ENCODE measurements at regions not wholly inside any gene's neighbourhood (a gene's known extent, or its start where the extent isn't known, plus 50 kb on each side); places are given as distances from the start of the nearest gene placed in this dataset.

GRCh38 chr18:25675123-25675850 lies 323.3 kb upstream of the ZNF521 start:
- no peak overlapping the region for H2BK120ac ChIP-seq (ENCODE audit: low read depth, low read length)
- H3K9ac ChIP-seq (ENCODE audit: low read depth, low read length) = no peak overlapping the region
- peak overlapping the region; percentile 49 for H2AFZ ChIP-seq (replicated peaks; ENCODE audit: low read length, poor library complexity)
- TF ChIP-seq MAFK (IDR thresholded peaks at IDR 0.05; ENCODE audit: low read depth, low read length) (no peak), CEBPB (IDR thresholded peaks at IDR 0.05; ENCODE audit: low read depth, low read length) (no peak), MXI1 (IDR thresholded peaks at IDR 0.05; ENCODE audit: borderline replicate concordance, low read depth, low read length) (no peak), USF2 (IDR thresholded peaks at IDR 0.05; ENCODE audit: low read depth, low read length) (no peak), RFX5 (IDR thresholded peaks at IDR 0.05; ENCODE audit: low read depth, low read length) (no peak), CHD1 (IDR thresholded peaks at IDR 0.05; ENCODE audit: low read depth, low read length) (no peak), RAD21 (IDR thresholded peaks at IDR 0.05; ENCODE audit: low read length) (no peak), MAZ (IDR thresholded peaks at IDR 0.05; ENCODE audit: borderline replicate concordance, low read depth, low read length) (no peak), POLR2A (IDR thresholded peaks at IDR 0.05; ENCODE audit: low read depth, low read length) (no peak), NFE2L2 (IDR thresholded peaks at IDR 0.05; ENCODE audit: low read depth, low read length) (no peak), RCOR1 (IDR thresholded peaks at IDR 0.05; ENCODE audit: insufficient replicate concordance, low read length) (no peak), CTCF (conservative IDR thresholded peaks at IDR 0.05; ENCODE audit: low read depth, low read length) (no peak), ELK1 (IDR thresholded peaks at IDR 0.05; ENCODE audit: borderline replicate concordance, low read depth, low read length) (no peak), BHLHE40 (IDR thresholded peaks at IDR 0.05; ENCODE audit: low read depth, low read length) (no peak), FOS (IDR thresholded peaks at IDR 0.05; ENCODE audit: low read depth, low read length) (no peak)
- H3K9me1 ChIP-seq (ENCODE audit: insufficient read depth, low read length) = no peaks in the 10 kb centered on the region
- no peak overlapping the region for H4K91ac ChIP-seq (ENCODE audit: insufficient read depth, low read depth, low read length)
- H4K8ac ChIP-seq (ENCODE audit: low read depth in 2 of 2, low read length in 2 of 2) = no peak overlapping the region
- H4K5ac ChIP-seq (ENCODE audit: low read depth, low read length) = no peak overlapping the region
- dilution Hi-C loops (cut with HindIII; ENCODE audit: low sequenced_read_pairs, unreplicated experiment) = no loop called here
- ChIA-PET POLR2A (ENCODE audit: unreplicated experiment) (no interaction called here), CTCF (interaction anchor here (1.9 kb wide), 1 partner anchor 21 kb away, joined by 4 read pairs; no protein-coding TSS in a partner anchor)
- no peaks in the 10 kb centered on the region for H3K79me1 ChIP-seq (ENCODE audit: low read depth in 1 of 2, low read length in 2 of 2)
- H3K4me3 ChIP-seq (ENCODE audit: insufficient read depth, low read depth, low read length) = no peak overlapping the region
- no peak overlapping the region; the same call in 1 of the 2 replicates for H3K18ac ChIP-seq (ENCODE audit: low read depth, low read length)
- 0 out of 2 replicates have a peak, but pooled peaks cover 2% of the 10 kb centered on the region for H3K9me3 ChIP-seq (ENCODE audit: control insufficient read depth, insufficient read depth, low read length)
- no peak overlapping the region for H3K4ac ChIP-seq (ENCODE audit: low read depth, low read length)
- H3K4me1 ChIP-seq (ENCODE audit: control insufficient read depth, insufficient read depth, low read length) = peaks cover 2% of the 10 kb centered on the region; the same call in 1 of the 2 replicates
- BruUV-seq (replicated peaks) = no TSS peak
- H2BK15ac ChIP-seq (ENCODE audit: low read depth, low read length) = no peak overlapping the region
- H3K4me2 ChIP-seq (ENCODE audit: low read depth, low read length) = no peak overlapping the region
- DNase-seq = no peak
- intact Hi-C loops (cut with micrococcal nuclease) = no loop called here
- no peak for ATAC-seq (ENCODE audit: low read depth)
- H3K56ac ChIP-seq (ENCODE audit: extremely low read depth, insufficient read depth, low read length) = no peak overlapping the region
- H4K20me1 ChIP-seq (ENCODE audit: insufficient read depth, low read length) = no peaks in the 10 kb centered on the region
- H3K36me3 ChIP-seq (ENCODE audit: control insufficient read depth, insufficient read depth, low read length) = no peaks in the 10 kb centered on the region
- H2BK5ac ChIP-seq (ENCODE audit: low read depth, low read length, poor library complexity, severe bottlenecking) = no peak overlapping the region
- in situ Hi-C loops (cut with MboI; ENCODE audit: low sequenced_read_pairs) = no loop called here
- no peak overlapping the region for H3K23ac ChIP-seq (ENCODE audit: low read depth, low read length)
- no peak overlapping the region for H3K14ac ChIP-seq (replicated peaks; ENCODE audit: low read depth, low read length)
- H2BK20ac ChIP-seq (ENCODE audit: low read depth, low read length) = no peak overlapping the region
- H2AK5ac ChIP-seq (ENCODE audit: low read depth, low read length) = no peak overlapping the region
- H3K27me3 ChIP-seq (ENCODE audit: control insufficient read depth, insufficient read depth, low read length) = no peaks in the 10 kb centered on the region
- no peak overlapping the region for H3K27ac ChIP-seq (ENCODE audit: insufficient read depth, low read length)
- 81% methylated on average over 3 of the region's 8 CpGs; no CpG with 5 or more reads in 1 of the 2 experiments for WGBS, 2 experiments (ENCODE audit: extremely low coverage in 2 of 2, insufficient read length in 1 of 2)
- H2AK9ac ChIP-seq (replicated peaks; ENCODE audit: low read depth, low read length, poor library complexity) = no peak overlapping the region

Measured in IMR-90 (cell line).